Osteocyte (in vitro differentiated cells): ENCODE measurements at regions not wholly inside any gene's neighbourhood (a gene's known extent, or its start where the extent isn't known, plus 50 kb on each side); places are given as distances from the start of the nearest gene placed in this dataset.

Source experiments
- DNase-seq: peaks from one replicate; pipeline ENCODE4 v3.0.0; 2021; ENCODE audit warnings: mixed read lengths; ENCODE audit not compliant: unreplicated experiment; ENCODE audit errors: extremely low spot score
- H3K27ac Mint-ChIP-seq: one replicate; pipeline ENCODE4 v1.8.0; 2021; ENCODE audit warnings: mild to moderate bottlenecking, mixed read lengths; ENCODE audit not compliant: unreplicated experiment
- H3K27me3 Mint-ChIP-seq: one replicate; pipeline ENCODE4 v1.8.0; 2021; ENCODE audit warnings: mixed read lengths; ENCODE audit not compliant: unreplicated experiment
- H3K36me3 Mint-ChIP-seq: one replicate; pipeline ENCODE4 v1.8.0; 2021; ENCODE audit warnings: mixed read lengths; ENCODE audit not compliant: unreplicated experiment
- H3K4me1 Mint-ChIP-seq: one replicate; pipeline ENCODE4 v1.8.0; 2021; ENCODE audit warnings: mixed read lengths; ENCODE audit not compliant: unreplicated experiment
- H3K4me3 Mint-ChIP-seq: one replicate; pipeline ENCODE4 v1.8.0; 2021; ENCODE audit warnings: mild to moderate bottlenecking, moderate library complexity, mixed read lengths; ENCODE audit not compliant: unreplicated experiment
- H3K9me3 Mint-ChIP-seq: one replicate; pipeline ENCODE4 v1.8.0; 2021; ENCODE audit warnings: mixed read lengths; ENCODE audit not compliant: unreplicated experiment
- TF ChIP-seq, protein P1 (sequence below): fragments of 200-600 bp; sonication (generic); IDR thresholded peaks from 2 replicates; pipeline ENCODE4 v1.5.0; 2021; ENCODE audit warnings: antibody characterized with exemption, mild to moderate bottlenecking, moderate library complexity

DNA sequence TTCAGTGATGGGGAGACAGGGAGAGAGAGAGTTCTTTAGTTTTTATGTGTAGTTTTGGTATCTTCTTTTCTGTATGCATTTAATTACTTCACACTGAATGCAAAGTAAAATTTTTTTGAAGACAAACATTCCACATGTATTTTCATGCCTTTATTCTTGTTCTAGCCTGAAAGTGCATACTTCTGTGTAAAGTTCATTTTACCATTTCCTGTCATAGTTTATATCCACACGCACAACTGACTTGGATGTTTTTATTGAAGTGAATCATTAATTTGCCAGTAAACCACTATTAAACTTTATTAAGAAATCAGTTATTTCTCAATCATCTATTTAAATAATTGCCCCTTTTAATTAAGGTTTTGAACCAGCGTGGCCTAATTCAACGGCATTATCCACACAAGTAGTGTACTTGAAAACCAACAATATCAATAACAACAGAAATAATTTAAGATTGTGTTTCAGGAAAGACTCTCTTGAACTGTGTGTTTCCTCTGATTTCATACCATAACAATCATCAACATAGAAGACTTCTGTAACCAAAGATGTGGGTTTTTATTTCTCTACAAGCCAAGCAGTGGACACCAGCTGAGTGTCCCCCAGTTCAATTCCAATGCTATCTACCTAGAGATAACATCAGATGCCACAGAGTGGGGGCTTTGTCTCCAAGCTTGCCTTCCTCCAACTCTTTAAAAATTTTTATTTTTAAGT is 512.7 kb upstream of the JAG1 start:
- H3K9me3 Mint-ChIP-seq: peaks cover 10% of the 10 kb centered on the region
- H3K36me3 Mint-ChIP-seq: no peaks in the 10 kb centered on the region
- DNase-seq: no peak
- no peak overlapping the region for H3K4me3 Mint-ChIP-seq
- TF ChIP-seq, protein P1, sequence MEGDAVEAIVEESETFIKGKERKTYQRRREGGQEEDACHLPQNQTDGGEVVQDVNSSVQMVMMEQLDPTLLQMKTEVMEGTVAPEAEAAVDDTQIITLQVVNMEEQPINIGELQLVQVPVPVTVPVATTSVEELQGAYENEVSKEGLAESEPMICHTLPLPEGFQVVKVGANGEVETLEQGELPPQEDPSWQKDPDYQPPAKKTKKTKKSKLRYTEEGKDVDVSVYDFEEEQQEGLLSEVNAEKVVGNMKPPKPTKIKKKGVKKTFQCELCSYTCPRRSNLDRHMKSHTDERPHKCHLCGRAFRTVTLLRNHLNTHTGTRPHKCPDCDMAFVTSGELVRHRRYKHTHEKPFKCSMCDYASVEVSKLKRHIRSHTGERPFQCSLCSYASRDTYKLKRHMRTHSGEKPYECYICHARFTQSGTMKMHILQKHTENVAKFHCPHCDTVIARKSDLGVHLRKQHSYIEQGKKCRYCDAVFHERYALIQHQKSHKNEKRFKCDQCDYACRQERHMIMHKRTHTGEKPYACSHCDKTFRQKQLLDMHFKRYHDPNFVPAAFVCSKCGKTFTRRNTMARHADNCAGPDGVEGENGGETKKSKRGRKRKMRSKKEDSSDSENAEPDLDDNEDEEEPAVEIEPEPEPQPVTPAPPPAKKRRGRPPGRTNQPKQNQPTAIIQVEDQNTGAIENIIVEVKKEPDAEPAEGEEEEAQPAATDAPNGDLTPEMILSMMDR: no peak
- H3K27me3 Mint-ChIP-seq: no peaks in the 10 kb centered on the region
- peak overlapping the region; percentile 87 for H3K27ac Mint-ChIP-seq
- H3K4me1 Mint-ChIP-seq: peaks cover 37% of the 10 kb centered on the region

GRCh38 chr20:11188843-11189603 is 515.2 kb upstream of the JAG1 start:
- Mint-ChIP-seq H3K4me3 (no peak overlapping the region), H3K9me3 (peaks cover 10% of the 10 kb centered on the region), H3K27me3 (no peaks in the 10 kb centered on the region), H3K4me1 (peaks cover 34% of the 10 kb centered on the region), H3K27ac (no peak overlapping the region), H3K36me3 (no peaks in the 10 kb centered on the region)
- TF ChIP-seq, protein P1: no peak
- no peak for DNase-seq

- peaks cover 41% of the 10 kb centered on the region for H3K4me1 Mint-ChIP-seq
- H3K27me3 Mint-ChIP-seq: no peaks in the 10 kb centered on the region
- H3K4me3 Mint-ChIP-seq: no peak overlapping the region
- no peak overlapping the region for H3K27ac Mint-ChIP-seq
- DNase-seq: no peak
- TF ChIP-seq, protein P1: no peak
- H3K9me3 Mint-ChIP-seq: no peaks in the 10 kb centered on the region
- H3K36me3 Mint-ChIP-seq: no peaks in the 10 kb centered on the region
Measured at GRCh38 chr20:11190741-11191140, 516.9 kb upstream of the JAG1 start.

DNA sequence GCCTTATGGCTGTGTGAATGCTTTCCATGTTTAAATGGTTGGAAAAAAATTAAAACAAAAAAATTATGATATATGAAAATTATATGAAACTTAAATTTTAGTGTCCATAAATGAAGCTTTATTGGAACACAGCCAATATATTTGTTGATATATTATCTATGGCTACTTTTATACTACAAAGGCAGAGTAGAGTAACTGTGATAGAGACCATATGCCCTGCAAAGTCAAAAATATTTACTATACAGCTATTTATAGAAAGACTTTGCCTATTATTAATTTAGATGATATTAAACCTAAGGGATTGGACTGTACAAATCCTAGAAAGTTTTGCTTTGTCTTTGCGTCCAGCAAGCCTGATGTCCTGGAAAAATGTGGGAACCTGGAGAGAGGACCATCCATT is 518.3 kb upstream of the JAG1 start:
- no peaks in the 10 kb centered on the region for H3K9me3 Mint-ChIP-seq
- peaks cover 39% of the 10 kb centered on the region for H3K4me1 Mint-ChIP-seq
- TF ChIP-seq, protein P1: no peak
- H3K27ac Mint-ChIP-seq: no peak overlapping the region
- H3K27me3 Mint-ChIP-seq: no peaks in the 10 kb centered on the region
- H3K36me3 Mint-ChIP-seq: no peaks in the 10 kb centered on the region
- no peak overlapping the region for H3K4me3 Mint-ChIP-seq
- no peak for DNase-seq

GRCh38 chr20:11193241-11193640 is 519.4 kb upstream of the JAG1 start:
- Mint-ChIP-seq H3K27me3 (no peaks in the 10 kb centered on the region), H3K9me3 (no peaks in the 10 kb centered on the region), H3K4me1 (peaks cover 31% of the 10 kb centered on the region), H3K4me3 (no peak overlapping the region), H3K36me3 (no peaks in the 10 kb centered on the region), H3K27ac (no peak overlapping the region)
- TF ChIP-seq, protein P1: no peak
- DNase-seq: no peak
